Thyroid gland (tissue), 4 donors: ENCODE measurements at regions not wholly inside any gene's neighbourhood (a gene's known extent, or its start where the extent isn't known, plus 50 kb on each side); places are given as distances from the start of the nearest gene placed in this dataset.

Experiments
- DNase-seq, 2 donors: peaks; one replicate each; pipeline ENCODE4 v3.0.0-alpha.2; 2019
- H3K27ac ChIP-seq, 3 donors: fragments of 200-600 bp; sonication (generic); 1 replicate in 2 of 3; 2 replicates in 1 of 3; pipeline ENCODE4 v1.5.1; 2016 to 2019; ENCODE audit warnings: mild to moderate bottlenecking in 1 of 3, moderate library complexity in 1 of 3
- H3K27me3 ChIP-seq: fragments of 200-600 bp; sonication (generic); one replicate; pipeline ENCODE4 v1.5.1; 2019
- H3K36me3 ChIP-seq, 2 donors: fragments of 200-600 bp; sonication (generic); one replicate each; pipeline ENCODE4 v1.5.1; 2016 to 2019
- H3K4me1 ChIP-seq, 2 donors: fragments of 200-600 bp; sonication (generic); one replicate each; pipeline ENCODE4 v1.5.1; 2017 to 2019
- H3K4me3 ChIP-seq, 3 donors: fragments of 200-600 bp; sonication (generic); replicated peaks in 1 of 3; 1 replicate in 2 of 3; 2 replicates in 1 of 3; pipeline ENCODE4 v1.5.1; 2016; ENCODE audit warnings: mild to moderate bottlenecking in 1 of 3
- H3K9me3 ChIP-seq: fragments of 200-600 bp; sonication (generic); one replicate; pipeline ENCODE4 v1.5.1; 2017
- POLR2A ChIP-seq, 2 donors: fragments of 450-650 bp; IDR thresholded peaks; one replicate each; pipeline ENCODE4 v1.6.1; 2017; ENCODE audit warnings: antibody characterized with exemption in 2 of 2, mild to moderate bottlenecking in 2 of 2, moderate library complexity in 1 of 2
- WGBS, 2 donors: methylation state at CpG; one replicate each; pipeline ENCODE4 v1.1.5; 2017; 5-methylcytosine and 5-hydroxymethylcytosine counted together
- intact Hi-C: fragments of 100-400 bp; cut with DNase I; formaldehyde crosslinking; loops from one replicate; pipeline ENCODE4 v1.15.1; 2023
- TF ChIP-seq, protein P1 (sequence below), 6 experiments: fragments of 200-600 bp in 3 of 6; fragments of 450-650 bp in 3 of 6; sonication (generic) in 3 of 6; IDR thresholded peaks; one replicate each; pipeline ENCODE4 v1.5.1; 2016 to 2019; ENCODE audit warnings: antibody characterized with exemption in 6 of 6, mild to moderate bottlenecking in 2 of 6, inconsistent platforms in 1 of 6, moderate library complexity in 1 of 6

DNA sequence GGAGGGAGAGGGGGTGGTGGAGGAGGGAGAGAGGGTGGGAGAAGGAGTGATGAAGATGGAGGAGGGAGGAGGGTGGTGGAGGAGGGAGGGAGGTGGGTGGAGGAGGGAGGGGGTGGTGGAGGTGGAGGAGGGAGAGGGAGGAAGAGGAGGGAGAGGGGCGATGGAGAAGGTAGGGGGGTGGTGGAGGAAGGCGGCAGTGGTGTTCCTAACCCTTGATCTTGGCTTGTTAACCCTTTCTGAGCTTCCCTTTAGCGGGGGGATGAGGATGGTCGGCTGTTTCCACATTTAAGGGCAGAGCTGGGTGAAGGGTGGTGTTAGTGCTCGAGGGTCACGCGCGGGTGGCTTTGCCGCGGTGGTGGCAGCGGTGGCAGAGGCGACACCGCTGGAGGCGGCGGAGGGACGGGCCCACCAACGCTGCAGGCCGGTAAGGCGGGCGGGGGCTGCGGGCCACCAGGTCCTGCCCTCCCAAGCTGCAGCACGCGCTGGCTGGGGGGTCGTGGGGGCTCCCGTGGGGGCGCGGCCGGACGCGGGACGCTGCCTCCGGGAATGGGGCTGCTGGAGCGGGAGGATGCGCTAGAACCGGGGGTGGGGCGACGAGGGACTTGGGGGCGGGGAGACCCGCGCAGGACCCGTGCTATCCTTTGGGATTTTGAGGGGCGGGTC lies 156.3 kb downstream of the PTPN11 start:
- H3K9me3 ChIP-seq = no peaks in the 10 kb centered on the region
- TF ChIP-seq, protein P1, sequence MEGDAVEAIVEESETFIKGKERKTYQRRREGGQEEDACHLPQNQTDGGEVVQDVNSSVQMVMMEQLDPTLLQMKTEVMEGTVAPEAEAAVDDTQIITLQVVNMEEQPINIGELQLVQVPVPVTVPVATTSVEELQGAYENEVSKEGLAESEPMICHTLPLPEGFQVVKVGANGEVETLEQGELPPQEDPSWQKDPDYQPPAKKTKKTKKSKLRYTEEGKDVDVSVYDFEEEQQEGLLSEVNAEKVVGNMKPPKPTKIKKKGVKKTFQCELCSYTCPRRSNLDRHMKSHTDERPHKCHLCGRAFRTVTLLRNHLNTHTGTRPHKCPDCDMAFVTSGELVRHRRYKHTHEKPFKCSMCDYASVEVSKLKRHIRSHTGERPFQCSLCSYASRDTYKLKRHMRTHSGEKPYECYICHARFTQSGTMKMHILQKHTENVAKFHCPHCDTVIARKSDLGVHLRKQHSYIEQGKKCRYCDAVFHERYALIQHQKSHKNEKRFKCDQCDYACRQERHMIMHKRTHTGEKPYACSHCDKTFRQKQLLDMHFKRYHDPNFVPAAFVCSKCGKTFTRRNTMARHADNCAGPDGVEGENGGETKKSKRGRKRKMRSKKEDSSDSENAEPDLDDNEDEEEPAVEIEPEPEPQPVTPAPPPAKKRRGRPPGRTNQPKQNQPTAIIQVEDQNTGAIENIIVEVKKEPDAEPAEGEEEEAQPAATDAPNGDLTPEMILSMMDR (IDR thresholded peaks at IDR 0.05) = no peak
- TF ChIP-seq POLR2A (IDR thresholded peaks at IDR 0.05) = no peak
- H3K4me1 ChIP-seq = peaks cover 0 to 9% of the 10 kb centered on the region in 2 donors
- intact Hi-C loops = no loop called here
- no peak for DNase-seq
- WGBS, 2 donors = 1 to 5% methylated on average over 16 to 26 of the region's 42 CpGs
- no peak overlapping the region for H3K4me3 ChIP-seq
- H3K27me3 ChIP-seq = no peaks in the 10 kb centered on the region
- H3K27ac ChIP-seq = no peak overlapping the region
- H3K36me3 ChIP-seq = no peaks in the 10 kb centered on the region

DNA sequence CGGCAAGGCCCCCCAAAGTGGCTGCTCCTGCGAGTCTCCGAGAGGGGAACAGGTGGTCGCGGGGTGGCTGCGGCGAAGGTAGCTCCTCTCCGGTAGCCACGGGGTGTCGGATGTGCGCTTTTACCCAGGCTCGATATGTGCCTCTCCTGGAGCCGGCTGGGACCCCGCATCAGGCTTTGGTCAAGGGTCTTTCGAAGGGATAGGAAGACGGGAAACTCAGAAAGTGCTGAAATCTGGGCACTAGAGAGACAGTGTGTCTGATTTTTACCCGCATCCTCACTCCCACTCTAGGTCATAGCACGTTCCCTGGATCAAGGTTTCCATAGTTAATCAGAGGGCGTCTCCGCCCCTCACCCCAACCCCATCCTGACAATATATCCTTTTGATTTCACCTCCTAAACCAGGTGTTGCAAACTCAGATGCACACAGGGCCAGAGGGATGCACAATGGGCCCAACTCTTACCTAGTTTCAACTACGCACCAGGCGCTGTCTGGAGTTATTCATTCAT lies 156.9 kb downstream of the PTPN11 start:
- no peak for TF ChIP-seq POLR2A (IDR thresholded peaks at IDR 0.05)
- intact Hi-C loops = no loop called here
- H3K36me3 ChIP-seq = no peaks in the 10 kb centered on the region
- H3K9me3 ChIP-seq = no peaks in the 10 kb centered on the region
- no peak overlapping the region for H3K4me3 ChIP-seq
- H3K27me3 ChIP-seq = no peaks in the 10 kb centered on the region
- 47 to 56% methylated on average over 19 to 22 of the region's 22 CpGs for WGBS, 2 donors
- H3K4me1 ChIP-seq = peaks cover 0 to 9% of the 10 kb centered on the region in 2 donors
- H3K27ac ChIP-seq = no peak overlapping the region
- DNase-seq = no peak

DNA sequence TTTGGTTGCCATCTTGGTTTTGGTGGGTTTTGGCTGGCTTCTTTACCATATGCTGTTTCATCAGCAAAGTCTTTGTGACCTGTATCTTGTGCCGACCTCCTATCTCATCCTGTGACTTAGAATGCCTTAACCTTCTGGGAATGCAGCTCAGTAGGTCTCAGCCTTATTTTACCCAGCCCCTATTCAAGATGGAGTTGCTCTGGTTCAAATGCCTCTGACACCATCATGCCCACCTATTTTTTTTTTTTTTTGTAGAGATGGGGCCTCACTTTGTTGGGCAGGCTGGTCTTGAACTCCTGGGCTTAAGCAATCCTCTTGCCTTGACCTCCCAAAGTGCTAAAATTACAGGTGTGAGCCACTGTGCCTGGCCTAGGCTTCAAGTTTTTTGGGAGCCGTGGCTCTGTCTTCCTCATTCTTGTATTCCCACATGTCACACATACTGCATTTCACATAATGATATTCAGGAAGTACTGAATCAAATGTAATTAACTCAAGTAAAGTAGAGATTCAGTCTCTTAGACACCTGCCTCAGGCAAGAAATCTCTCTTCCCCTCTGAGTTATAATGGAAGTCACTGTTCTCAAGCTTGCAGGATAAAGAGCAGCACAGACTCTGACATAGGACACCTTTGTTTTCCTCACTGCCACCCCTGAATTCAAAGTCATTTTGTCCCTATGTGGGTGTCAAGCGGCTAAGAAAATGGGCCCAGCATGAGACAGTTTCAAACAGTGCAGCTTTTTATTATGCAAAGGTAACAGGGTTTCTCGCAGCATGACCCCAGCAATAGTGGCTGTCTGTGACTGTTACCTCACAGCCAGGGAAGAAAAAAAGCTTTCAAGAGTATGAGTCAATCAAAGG lies 159.0 kb downstream of the PTPN11 start:
- intact Hi-C loops = no loop called here
- H3K9me3 ChIP-seq = no peaks in the 10 kb centered on the region
- H3K27me3 ChIP-seq = no peaks in the 10 kb centered on the region
- no peak overlapping the region for H3K4me3 ChIP-seq
- H3K27ac ChIP-seq = no peak overlapping the region
- DNase-seq = no peak
- WGBS, 2 donors = 60 to 81% methylated on average over 4 of the region's 4 CpGs
- no peaks in the 10 kb centered on the region for H3K36me3 ChIP-seq
- peaks cover 0 to 9% of the 10 kb centered on the region in 2 donors for H3K4me1 ChIP-seq
- TF ChIP-seq, protein P1 (IDR thresholded peaks at IDR 0.05) = no peak

DNA sequence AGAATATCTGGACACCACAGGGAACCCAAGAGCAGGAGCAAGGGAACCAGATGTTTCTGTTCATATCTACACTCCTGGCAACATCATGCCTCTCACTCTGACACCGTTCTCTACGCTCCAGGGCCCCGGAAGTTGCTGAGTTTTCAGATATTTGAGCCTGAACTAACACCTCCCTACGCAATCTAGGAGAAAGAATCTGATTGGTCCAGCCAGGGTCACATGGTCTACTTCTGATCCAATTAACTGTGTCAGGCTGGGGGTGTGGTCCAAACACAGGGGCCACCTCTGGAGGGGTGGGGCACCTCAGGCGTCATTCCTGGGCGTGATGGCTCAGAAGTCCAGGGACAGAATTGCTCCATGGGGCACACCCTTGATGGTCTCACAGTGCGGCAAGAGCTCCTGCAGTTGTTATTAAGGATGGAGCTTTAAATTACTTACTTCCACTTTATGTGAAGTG lies 165.5 kb downstream of the PTPN11 start:
- no peaks in the 10 kb centered on the region for H3K9me3 ChIP-seq
- WGBS, 2 donors = 54 to 59% methylated on average over 7 of the region's 7 CpGs
- no peaks in the 10 kb centered on the region for H3K36me3 ChIP-seq
- H3K4me3 ChIP-seq = no peak overlapping the region
- intact Hi-C loops = no loop called here
- no peak for DNase-seq
- no peaks in the 10 kb centered on the region for H3K27me3 ChIP-seq
- H3K27ac ChIP-seq = no peak overlapping the region
- H3K4me1 ChIP-seq = no peaks in the 10 kb centered on the region
- TF ChIP-seq, protein P1 (IDR thresholded peaks at IDR 0.05) = no peak
- no peak for TF ChIP-seq POLR2A (IDR thresholded peaks at IDR 0.05)

DNA sequence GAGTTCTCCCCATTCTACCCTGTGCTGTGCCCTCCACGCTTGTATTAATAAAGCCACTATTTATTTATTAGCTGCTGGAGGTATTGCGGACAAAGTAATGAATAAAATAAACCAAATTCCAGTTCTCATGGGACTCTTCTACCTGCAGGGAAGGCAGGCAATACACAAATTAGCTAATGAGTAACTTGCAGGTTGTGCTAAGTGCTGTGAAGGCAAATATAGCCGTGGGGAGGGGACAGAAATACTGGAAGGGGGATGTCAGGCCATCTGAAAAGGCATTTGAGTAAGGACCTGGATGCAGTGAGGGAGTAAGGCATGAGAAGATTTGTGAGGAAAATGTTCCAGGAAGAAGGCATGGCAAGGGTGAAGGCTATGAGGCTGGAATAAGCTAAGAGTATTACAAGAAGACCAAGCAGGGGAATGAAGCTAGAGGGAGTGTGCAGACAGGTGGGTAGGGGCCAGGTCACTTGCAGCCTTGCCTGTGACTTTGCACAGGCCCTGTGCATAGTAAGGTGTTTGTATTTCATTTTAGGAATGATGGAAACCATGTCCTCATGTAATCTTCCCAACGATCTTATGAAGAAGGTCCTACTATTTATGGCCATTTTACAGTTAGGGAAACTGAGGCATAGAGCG lies 167.5 kb downstream of the PTPN11 start:
- TF ChIP-seq, protein P1 (IDR thresholded peaks at IDR 0.05) = no peak
- TF ChIP-seq POLR2A (IDR thresholded peaks at IDR 0.05) = no peak
- intact Hi-C loops = no loop called here
- Histone ChIP-seq H3K36me3 (no peaks in the 10 kb centered on the region), H3K27me3 (no peaks in the 10 kb centered on the region), H3K9me3 (no peaks in the 10 kb centered on the region), H3K4me3 (no peak overlapping the region), H3K4me1 (no peaks in the 10 kb centered on the region), H3K27ac (no peak overlapping the region)
- no peak for DNase-seq
- WGBS, 2 donors = 77 to 81% methylated on average over 5 of the region's 5 CpGs
